ENCODE measurements at regions not wholly inside any gene's neighbourhood (a gene's known extent, or its start where the extent isn't known, plus 50 kb on each side); places are given as distances from the start of the nearest gene placed in this dataset.
"Not testable (repeated sequence)": the region's sequence is repeated elsewhere in the genome, so short reads cannot be mapped to it uniquely, and the experiment has no call there.

GRCh38 chr3:176302271-176302670, 895.0 kb downstream of the TBL1XR1 start:
- DNase-seq, result no peak

- DNase-seq, result no peak
These were observed 901.1 kb downstream of the TBL1XR1 start for GRCh38 chr3:176296066-176296597.

DNA sequence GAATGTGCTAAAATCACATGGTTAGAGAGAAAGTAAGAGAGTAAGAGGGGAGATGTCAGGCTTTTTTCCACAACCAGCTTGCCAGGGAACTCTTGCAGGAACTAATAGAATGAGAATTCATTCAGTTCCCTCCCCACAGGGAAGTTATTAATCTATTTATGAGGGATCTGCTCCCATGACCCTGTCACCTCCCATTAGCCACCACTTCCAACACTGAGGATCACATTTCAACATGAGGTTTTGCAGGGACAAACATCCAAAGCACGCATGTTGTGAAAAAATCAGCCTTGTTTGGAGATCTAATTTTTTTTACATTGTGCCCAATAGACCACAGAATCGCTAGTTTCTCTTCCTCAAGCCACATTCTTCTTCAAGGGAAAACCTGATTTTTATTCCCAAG, 904.0 kb downstream of the TBL1XR1 start:
- no peak for DNase-seq

DNA sequence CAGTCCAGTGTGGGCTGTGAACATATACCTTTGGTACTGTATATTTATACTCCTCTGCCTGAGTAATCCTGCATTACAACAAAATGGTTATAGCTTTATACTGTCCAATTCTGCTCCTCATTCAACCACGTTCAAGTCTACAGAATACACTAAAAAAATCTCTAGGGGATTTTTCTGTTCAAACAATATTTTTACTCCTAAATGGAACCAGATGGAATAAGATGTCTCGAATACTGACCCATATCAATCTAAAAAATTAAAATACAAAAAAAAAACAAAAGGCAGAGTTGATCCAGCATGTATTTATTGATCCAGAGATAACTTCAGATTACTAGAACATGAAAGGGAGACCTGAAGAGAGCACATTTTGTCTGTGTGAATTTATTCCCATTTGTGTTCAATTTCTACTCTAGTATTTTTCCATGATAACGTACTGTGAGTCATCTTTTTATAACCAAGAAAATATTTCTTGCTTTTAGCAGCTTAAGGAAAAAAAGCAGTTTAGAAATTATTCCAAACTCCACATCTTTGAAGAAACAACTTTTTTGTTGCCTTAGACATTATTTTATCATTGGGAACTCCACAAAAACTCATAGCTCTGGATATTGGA, 910.7 kb downstream of the TBL1XR1 start:
- DNase-seq, result no peak

GRCh38 chr3:176275538-176275937, 921.7 kb downstream of the TBL1XR1 start:
- DNase-seq, result no peak

- DNase-seq, result no peak
These were observed 922.2 kb downstream of the TBL1XR1 start for GRCh38 chr3:176275113-176275512.

DNA sequence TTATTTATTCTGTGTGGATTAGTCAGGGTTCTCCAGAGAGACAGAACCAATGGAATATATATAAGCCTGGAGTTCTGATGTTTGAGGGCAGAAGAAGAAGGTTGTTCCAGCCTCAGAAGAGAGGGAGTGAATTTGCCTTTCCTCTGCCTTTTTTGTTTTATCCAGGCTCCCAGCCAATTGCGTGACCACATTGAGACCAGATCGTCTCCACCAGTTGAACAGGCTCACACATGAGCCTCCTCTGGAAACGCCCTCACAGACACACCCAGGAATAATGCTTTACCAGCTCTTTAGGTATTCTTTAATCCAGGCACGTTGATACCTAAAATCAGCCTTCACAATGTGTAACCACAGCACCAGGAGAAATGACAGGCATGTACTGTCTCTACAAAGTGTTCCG, 923.1 kb downstream of the TBL1XR1 start:
- no peak for DNase-seq

DNA sequence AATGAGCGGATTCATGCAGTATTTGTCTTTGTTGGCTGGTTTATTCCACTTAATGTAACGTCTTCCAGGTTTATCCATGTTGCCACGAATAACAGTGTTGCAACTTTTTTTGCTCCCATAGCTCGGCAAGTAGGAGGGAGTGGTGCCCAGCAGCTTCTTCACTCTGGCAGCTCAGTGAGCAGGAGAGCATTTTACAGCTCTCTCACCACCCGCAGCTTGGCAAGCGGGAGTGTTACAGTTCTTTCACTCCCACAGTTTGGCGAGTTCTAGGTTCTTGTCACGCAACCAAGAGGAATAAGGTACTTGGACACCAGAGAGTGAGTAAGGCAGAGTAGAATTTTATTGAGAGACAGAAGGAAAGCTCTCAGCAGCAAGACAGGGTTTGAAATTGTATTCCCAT, 935.2 kb downstream of the TBL1XR1 start:
- DNase-seq, result no peak

GRCh38 chr3:176247191-176247590, 950.1 kb downstream of the TBL1XR1 start:
- no peak for DNase-seq

GRCh38 chr3:176219970-176220369, 977.3 kb downstream of the TBL1XR1 start:
- DNase-seq, result no peak

DNA sequence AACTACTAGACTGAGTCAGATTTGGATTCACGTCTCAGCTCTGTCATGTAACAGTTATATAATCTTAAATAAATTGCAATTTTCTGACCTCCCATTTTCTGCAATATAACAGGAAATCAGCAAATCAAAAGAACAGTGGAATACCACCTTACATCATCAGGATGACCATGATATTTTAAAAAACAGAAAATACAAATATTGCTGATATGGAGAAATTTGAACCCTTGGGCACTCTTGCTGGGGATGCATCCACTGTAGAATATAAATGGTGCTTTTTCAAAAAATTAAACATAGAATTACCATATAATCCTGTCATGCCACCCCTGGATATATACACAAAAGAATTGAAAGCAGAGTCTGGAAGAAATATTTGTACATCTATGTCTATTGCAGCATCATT, 982.5 kb downstream of the TBL1XR1 start:
- DNase-seq, result no peak

- not testable (repeated sequence) for DNase-seq
These were observed 984.0 kb downstream of the TBL1XR1 start for GRCh38 chr3:176213314-176213713.

DNA sequence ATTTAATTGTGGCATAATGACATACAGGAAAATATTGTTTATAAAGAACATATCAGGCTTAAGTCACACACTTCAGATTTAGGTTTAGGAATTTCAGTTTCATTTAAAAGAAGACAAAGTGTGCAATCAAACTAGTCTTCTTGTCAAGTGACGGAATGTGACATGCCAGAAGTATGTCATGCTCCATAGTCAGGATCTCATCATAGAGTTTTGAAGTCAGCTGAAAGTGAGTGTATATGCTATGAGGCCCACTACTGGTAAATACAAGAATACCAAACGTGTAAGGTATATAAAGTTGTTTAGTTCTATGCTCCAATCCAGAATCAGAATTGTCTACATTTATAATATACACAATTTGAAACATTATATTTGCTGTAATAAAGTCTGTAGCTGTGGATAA, 988.4 kb downstream of the TBL1XR1 start:
- no peak for DNase-seq

GRCh38 chr3:176208283-176208682, 989.0 kb downstream of the TBL1XR1 start:
- no peak for DNase-seq

- no peak for DNase-seq
These were observed 990.5 kb downstream of the TBL1XR1 start for GRCh38 chr3:176206809-176207208.

GRCh38 chr3:176202652-176203051, 994.6 kb downstream of the TBL1XR1 start:
- DNase-seq, result no peak

GRCh38 chr3:176193032-176193730, 1004.1 kb downstream of the TBL1XR1 start:
- DNase-seq, result no peak

GRCh38 chr3:176190755-176191154, 1006.5 kb downstream of the TBL1XR1 start:
- no peak for DNase-seq

DNA sequence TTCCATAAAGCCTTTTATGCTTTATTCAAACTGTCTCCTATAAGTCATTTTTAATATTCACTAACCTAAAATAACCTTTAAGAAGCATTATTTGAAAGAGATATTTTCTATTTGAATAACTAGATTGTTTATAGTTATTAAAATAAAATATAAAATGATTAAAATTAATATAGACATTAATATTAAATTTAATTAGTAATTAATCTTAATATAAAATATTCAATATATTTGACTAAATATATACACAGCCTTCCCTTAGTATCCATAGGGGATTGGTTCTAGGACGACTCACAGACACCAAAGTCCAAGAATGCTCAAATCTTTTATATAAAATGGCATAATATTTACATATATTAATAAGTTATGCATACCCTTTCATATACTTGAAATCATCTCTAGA, 1014.1 kb downstream of the TBL1XR1 start:
- DNase-seq, result no peak

DNA sequence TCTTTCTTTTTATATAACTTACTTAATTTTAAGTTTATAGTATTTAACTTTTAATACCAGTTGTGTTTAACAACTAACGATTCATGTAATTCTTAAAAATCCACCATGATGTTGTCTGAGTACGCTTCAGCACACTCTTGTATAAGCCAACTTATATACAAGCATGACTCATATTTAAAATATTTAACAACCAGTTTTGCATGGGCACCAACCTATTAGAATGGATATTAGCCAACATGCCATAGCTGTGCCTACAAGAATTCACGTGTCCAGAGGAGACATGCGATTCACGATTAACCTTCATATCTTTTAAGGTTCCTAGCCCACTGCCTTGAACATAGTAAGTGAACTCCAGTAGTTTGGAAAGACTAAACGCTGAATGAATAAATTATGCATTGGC, 1023.2 kb downstream of the TBL1XR1 start:
- no peak for DNase-seq

GRCh38 chr3:176172492-176172891, 1024.8 kb downstream of the TBL1XR1 start:
- no peak for DNase-seq

DNA sequence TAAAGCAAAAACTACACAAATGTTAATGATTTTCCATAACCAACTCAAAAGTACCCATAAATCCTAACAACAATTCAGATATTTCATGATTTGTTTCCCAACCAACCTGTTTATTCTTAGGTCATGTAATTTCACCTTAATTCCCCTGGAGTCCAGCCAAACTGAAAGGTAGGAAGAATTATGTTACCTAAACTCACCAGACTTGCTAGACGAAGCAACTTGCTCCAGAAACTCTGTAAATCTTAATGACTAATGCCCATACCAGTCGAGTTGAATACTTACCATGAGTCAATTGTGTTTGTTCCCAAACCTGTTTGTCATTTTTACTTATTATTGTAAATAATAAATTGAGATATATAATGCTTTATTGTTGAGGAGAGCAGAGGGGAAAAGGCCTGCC, 1030.0 kb downstream of the TBL1XR1 start:
- no peak for DNase-seq

- no peak for DNase-seq
These were observed 1036.3 kb downstream of the TBL1XR1 start for GRCh38 chr3:176160997-176161396.

DNA sequence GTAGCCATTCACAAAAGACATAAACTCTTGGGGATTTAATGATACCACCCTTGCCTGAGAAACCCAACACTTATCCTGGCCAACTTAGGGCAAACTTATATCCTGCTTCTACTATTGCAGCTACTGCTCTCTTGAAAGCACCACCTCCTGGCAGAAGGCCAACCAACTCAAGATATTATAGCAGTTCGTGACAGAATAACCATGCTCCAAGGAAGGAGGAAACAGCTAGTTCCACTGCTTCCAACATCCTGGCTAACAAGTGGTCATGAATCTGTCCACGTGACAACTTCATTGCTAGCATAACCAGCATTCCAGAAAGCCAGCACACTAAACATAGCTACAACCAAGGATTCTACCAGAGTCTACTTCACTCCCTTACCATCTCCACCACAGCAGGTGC, 1037.5 kb downstream of the TBL1XR1 start:
- no peak for DNase-seq

DNA sequence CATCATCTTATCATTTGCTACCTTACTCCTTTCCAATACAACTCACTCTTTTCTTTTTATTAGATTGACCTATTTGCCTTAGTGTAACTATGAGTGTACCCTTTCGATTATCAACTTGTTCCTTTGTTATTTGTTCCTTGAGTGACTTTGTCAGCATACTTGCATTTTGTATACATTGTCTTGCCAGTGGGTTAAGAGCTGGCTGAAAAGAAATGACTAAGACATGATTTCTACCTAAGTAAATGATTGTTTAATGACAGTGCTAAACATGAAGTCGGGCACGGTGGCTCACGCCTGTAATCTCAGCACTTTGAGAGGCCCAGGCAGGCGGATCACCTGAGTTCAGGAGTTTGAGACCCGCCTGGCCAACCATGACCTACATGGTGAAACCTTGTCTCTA, 1042.3 kb downstream of the TBL1XR1 start:
- no peak for DNase-seq
